Suprapubic skin (tissue), 4 donors: ENCODE measurements at regions not wholly inside any gene's neighbourhood (a gene's known extent, or its start where the extent isn't known, plus 50 kb on each side); places are given as distances from the start of the nearest gene placed in this dataset.

Source experiments
- CTCF ChIP-seq, 2 donors: fragments of 200-600 bp in 1 of 2; fragments of 450-650 bp in 1 of 2; sonication (generic) in 1 of 2; IDR thresholded peaks; one replicate each; pipeline ENCODE4 v1.5.1; 2016 to 2019; ENCODE audit warnings: antibody characterized with exemption in 2 of 2, mild to moderate bottlenecking in 1 of 2, moderate library complexity in 1 of 2
- EP300 ChIP-seq: sonication (generic); formaldehyde crosslinking; IDR thresholded peaks from one replicate; pipeline ENCODE4 v1.6.1; 2017; ENCODE audit warnings: antibody characterized with exemption
- POLR2A ChIP-seq, 2 donors: fragments of 450-650 bp; IDR thresholded peaks; one replicate each; pipeline ENCODE4 v1.6.1; 2017; ENCODE audit warnings: antibody characterized with exemption in 2 of 2, mild to moderate bottlenecking in 2 of 2, moderate library complexity in 2 of 2
- POLR2AphosphoS5 ChIP-seq, 3 donors: sonication (generic); formaldehyde crosslinking; IDR thresholded peaks; one replicate each; pipeline ENCODE4 v1.6.1; 2017; ENCODE audit warnings: antibody characterized with exemption in 3 of 3

- TF ChIP-seq POLR2AphosphoS5 (IDR thresholded peaks at IDR 0.05): no peak
- TF ChIP-seq EP300: no peak
- TF ChIP-seq CTCF (IDR thresholded peaks at IDR 0.05): no peak
- no peak for TF ChIP-seq POLR2A (IDR thresholded peaks at IDR 0.05)
These were observed 449.4 kb upstream of the CDH10 start for GRCh38 chr5:25094219-25094618.
